ENCODE measurements at regions not wholly inside any gene's neighbourhood (a gene's known extent, or its start where the extent isn't known, plus 50 kb on each side); places are given as distances from the start of the nearest gene placed in this dataset.

GRCh38 chr13:111634410-111634809 is 314.0 kb downstream of the TEX29 start:
- Histone ChIP-seq H3K27ac (no peak overlapping the region), H3K36me3 (no peaks in the 10 kb centered on the region), H3K9me3 (no peaks in the 10 kb centered on the region), H3K4me3 (no peak overlapping the region), H3K4me1 (no peaks in the 10 kb centered on the region), H3K27me3 (peaks cover 0 to 35% (median 2%) of the 10 kb centered on the region in 9 donors)
- intact Hi-C loops (cut with DNase I): no loop called here
- no peak for DNase-seq
- ATAC-seq: no peak
- 72 to 74% (median 72%) methylated on average over 8 of the region's 8 CpGs for WGBS, 4 donors
- TF ChIP-seq POLR2A (IDR thresholded peaks at IDR 0.05): no peak
- no peak for TF ChIP-seq CTCF (IDR thresholded peaks at IDR 0.05)

DNA sequence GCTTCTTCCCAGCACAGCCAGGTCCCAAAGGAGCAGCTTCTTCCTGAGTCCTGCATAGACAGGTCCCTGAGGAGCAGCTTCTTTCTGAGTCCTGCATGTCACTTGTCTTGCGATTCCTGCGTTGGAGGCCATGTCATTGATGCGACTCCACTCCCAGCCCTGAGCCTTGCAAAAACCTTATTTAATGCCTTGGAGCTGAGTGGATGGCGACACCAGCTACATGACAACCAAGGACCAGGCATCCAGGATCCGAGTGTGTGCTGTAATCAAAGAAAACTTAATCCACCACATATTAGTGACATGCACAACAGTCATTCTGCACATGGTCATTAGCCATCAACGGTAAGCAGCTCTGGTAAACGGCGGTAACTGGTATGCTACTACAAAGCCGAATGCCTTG is 315.8 kb downstream of the TEX29 start:
- DNase-seq (no peak), ATAC-seq (no peak)
- no peak for TF ChIP-seq POLR2A (IDR thresholded peaks at IDR 0.05)
- no peak for TF ChIP-seq CTCF (IDR thresholded peaks at IDR 0.05)
- Histone ChIP-seq H3K27me3 (peaks cover 0 to 34% (median 0%) of the 10 kb centered on the region in 9 donors), H3K27ac (no peak overlapping the region), H3K36me3 (no peaks in the 10 kb centered on the region), H3K4me3 (no peak overlapping the region), H3K4me1 (no peaks in the 10 kb centered on the region), H3K9me3 (no peaks in the 10 kb centered on the region)
- intact Hi-C loops (cut with DNase I): no loop called here
- 79 to 89% (median 87%) methylated on average over 9 of the region's 9 CpGs for WGBS, 4 donors

DNA sequence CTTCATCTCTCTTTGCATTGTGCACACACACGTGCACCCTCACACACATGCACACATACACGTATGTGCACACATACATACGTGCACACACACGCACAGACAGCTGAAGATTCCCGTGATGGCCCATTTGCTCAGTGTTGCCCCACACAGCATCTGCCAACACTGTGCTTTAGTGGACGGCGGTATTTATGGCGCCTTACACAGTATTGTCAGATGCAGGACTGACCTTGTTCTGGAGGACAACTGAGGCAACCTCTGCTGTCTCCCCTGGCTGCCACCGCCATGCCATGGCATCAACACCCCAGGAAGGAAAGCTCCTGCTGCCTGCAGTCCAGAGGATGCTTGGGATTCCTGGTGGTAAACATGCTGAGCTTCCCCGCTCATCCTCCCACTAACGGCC is 316.4 kb downstream of the TEX29 start:
- Histone ChIP-seq H3K4me3 (no peak overlapping the region), H3K4me1 (no peaks in the 10 kb centered on the region), H3K9me3 (no peaks in the 10 kb centered on the region), H3K27me3 (peaks cover 0 to 34% (median 0%) of the 10 kb centered on the region in 9 donors), H3K27ac (no peak overlapping the region), H3K36me3 (no peaks in the 10 kb centered on the region)
- DNase-seq (no peak), ATAC-seq (no peak)
- WGBS, 4 donors: 79 to 87% (median 83%) methylated on average over 11 of the region's 11 CpGs
- intact Hi-C loops (cut with DNase I): no loop called here
- no peak for TF ChIP-seq POLR2A (IDR thresholded peaks at IDR 0.05)
- no peak for TF ChIP-seq CTCF (IDR thresholded peaks at IDR 0.05)

DNA sequence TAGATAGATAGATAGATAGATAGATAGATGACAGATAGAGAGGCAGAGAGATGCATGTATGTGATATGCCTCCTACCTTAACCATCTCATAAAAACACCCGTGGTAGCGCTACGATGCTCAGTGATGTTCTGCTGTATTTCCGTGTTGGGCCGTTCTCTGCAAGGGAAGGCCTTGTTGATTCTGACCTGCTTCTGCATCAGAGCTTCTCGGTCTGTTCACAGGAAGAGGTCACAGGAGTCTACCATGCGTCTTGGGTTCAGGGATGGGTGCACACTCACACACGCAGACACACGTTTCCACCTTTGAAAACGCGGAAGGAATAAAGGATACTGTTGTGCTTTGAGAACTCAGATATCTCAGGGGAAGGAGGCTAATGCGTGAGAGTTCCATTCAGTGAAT is 316.9 kb downstream of the TEX29 start:
- no peaks in the 10 kb centered on the region for H3K4me1 ChIP-seq

More for the DNA sequence above, 316.9 kb downstream of the TEX29 start:
- no peaks in the 10 kb centered on the region for H3K36me3 ChIP-seq
- peaks cover 0 to 34% (median 0%) of the 10 kb centered on the region in 9 donors for H3K27me3 ChIP-seq
- no peak for DNase-seq
- no peak overlapping the region for H3K4me3 ChIP-seq
- intact Hi-C loops (cut with DNase I): no loop called here
- no peak for ATAC-seq
- no peaks in the 10 kb centered on the region for H3K9me3 ChIP-seq
- WGBS, 4 donors: 89 to 90% (median 90%) methylated on average over 12 of the region's 12 CpGs
- no peak overlapping the region for H3K27ac ChIP-seq
- TF ChIP-seq CTCF (IDR thresholded peaks at IDR 0.05) (no peak), POLR2A (IDR thresholded peaks at IDR 0.05) (no peak)
